K562 (cell line): ENCODE measurements at regions not wholly inside any gene's neighbourhood (a gene's known extent, or its start where the extent isn't known, plus 50 kb on each side); places are given as distances from the start of the nearest gene placed in this dataset.

Experiments
- ATAC-seq: fragments of 200-7000 bp; cut with Tn5 transposase; 3 replicates; pipeline ENCODE4 v1.9.1; 2020; ENCODE audit warnings: moderate library complexity
- BruUV-seq: library from RNA; stranded (reverse); fragments of 400-500 nt; replicated peaks from 2 replicates; lab custom pipeline; 2021; lab: Mats Ljungman, UMichigan
- CTCF ChIA-PET: fragments of 300-600 bp; formaldehyde crosslinking; extraction: SDS; loops from one replicate; lab custom pipeline; 2021; ENCODE audit warnings: low intra/inter-chr PET ratio; lab: Yijun Ruan, JAX
- POLR2A ChIA-PET: fragments of 300-600, 350-650 bp; sonication (Branson Sonifier 250); formaldehyde crosslinking; extraction: SDS; loops from one replicate; lab custom pipeline; 2021; ENCODE audit warnings: antibody characterized with exemption, inconsistent platforms; lab: Yijun Ruan, JAX
- DNase-seq, 4 experiments: peaks; one replicate each; pipeline versions ENCODE4 v3.0.0 to v3.0.0-alpha.2; 2011 to 2018; ENCODE audit warnings: low spot score in 3 of 4, mixed read lengths in 3 of 4; ENCODE audit errors: extremely low read depth in 1 of 4
- FAIRE-seq: peaks from 2 replicates; lab custom pipeline; 2011; peaks lifted over from hg19 to GRCh38; lab: Jason Lieb, UNC
- H2AFZ ChIP-seq: 2 replicates; pipeline ENCODE4 v1.6.0; 2011; ENCODE audit warnings: low read depth, low read length, control low read depth, inconsistent platforms
- H3K27ac ChIP-seq: fragments of 200-600 bp; 3 replicates; pipeline ENCODE4 v1.8.0; 2011; ENCODE audit warnings: low read depth, mild to moderate bottlenecking, control low read depth, inconsistent platforms, low read length, moderate library complexity, mixed read lengths; ENCODE audit errors: extremely low read depth
- H3K27me3 ChIP-seq, 2 experiments: fragments of 300-600 bp in 1 of 2; 2 replicates in 1 of 2; 3 replicates in 1 of 2; pipeline versions ENCODE4 v1.6.0 to v1.8.0; 2011; ENCODE audit warnings: inconsistent platforms in 2 of 2, low read length in 2 of 2, mild to moderate bottlenecking in 1 of 2, mixed read lengths in 1 of 2, moderate library complexity in 1 of 2; ENCODE audit not compliant: control insufficient read depth in 2 of 2, insufficient read depth in 2 of 2
- H3K36me3 ChIP-seq: fragments of 300-600 bp; 3 replicates; pipeline ENCODE4 v1.8.0; 2011; ENCODE audit warnings: mild to moderate bottlenecking, low read length, inconsistent platforms; ENCODE audit not compliant: control insufficient read depth, insufficient read depth
- H3K4me1 ChIP-seq, 2 experiments: fragments of 200-600 bp in 1 of 2; replicated peaks in 1 of 2; 2 replicates in 1 of 2; 3 replicates in 1 of 2; pipeline versions ENCODE4 v1.5.1 to v1.8.0; 2011; ENCODE audit warnings: inconsistent platforms in 2 of 2, low read length in 2 of 2, mild to moderate bottlenecking in 1 of 2, mixed read lengths in 1 of 2, moderate library complexity in 1 of 2; ENCODE audit not compliant: control insufficient read depth in 2 of 2, insufficient read depth in 2 of 2
- H3K4me2 ChIP-seq: 2 replicates; pipeline ENCODE4 v1.6.1; 2011; ENCODE audit warnings: low read length, control low read depth, inconsistent platforms, mixed read lengths; ENCODE audit not compliant: insufficient read depth
- H3K4me3 ChIP-seq: fragments of 200-600 bp; sonication (generic), shearing (Covaris generic); 2 replicates; pipeline ENCODE4 v1.5.1; 2016; ENCODE audit warnings: control low read depth, inconsistent platforms
- H3K79me2 ChIP-seq: fragments of 200-600 bp; 3 replicates; pipeline ENCODE4 v1.8.0; 2011; ENCODE audit warnings: low read length, inconsistent platforms; ENCODE audit not compliant: control insufficient read depth, insufficient read depth
- H3K9ac ChIP-seq, 2 experiments: 2 replicates each; pipeline versions ENCODE4 v1.6.0 to v1.6.1; 2011; ENCODE audit warnings: low read depth in 2 of 2, low read length in 2 of 2, control low read depth in 1 of 2, inconsistent platforms in 1 of 2, mild to moderate bottlenecking in 1 of 2, mixed read lengths in 1 of 2; ENCODE audit not compliant: insufficient read depth in 1 of 2
- H3K9me1 ChIP-seq: one replicate; pipeline ENCODE4 v1.6.0; 2011; ENCODE audit warnings: inconsistent platforms, mild to moderate bottlenecking, low read length, moderate library complexity; ENCODE audit not compliant: control insufficient read depth, insufficient read depth
- H3K9me3 ChIP-seq: replicated peaks from 2 replicates; pipeline ENCODE4 v1.5.1; 2011; ENCODE audit warnings: low read depth, low read length, inconsistent platforms; ENCODE audit not compliant: control insufficient read depth, insufficient read depth
- H4K20me1 ChIP-seq: replicated peaks from 2 replicates; pipeline ENCODE4 v1.6.1; 2011; ENCODE audit warnings: low read length, inconsistent platforms, mixed read lengths; ENCODE audit not compliant: control insufficient read depth, insufficient read depth
- ELF1 ChIP-seq: fragments of 200-800 bp; sonication (Bioruptor generic); IDR thresholded peaks from 2 replicates; pipeline ENCODE4 v1.6.1; 2016; ENCODE audit warnings: missing genetic modification characterization, missing compliant biosample characterization
- HMG20A ChIP-seq: fragments of 450-650 bp; formaldehyde crosslinking; conservative IDR thresholded peaks from 2 replicates; pipeline ENCODE4 v1.4.0; 2020; ENCODE audit warnings: mild to moderate bottlenecking, mixed read lengths
- KDM5B ChIP-seq: fragments of 200-600 bp; sonication (generic); IDR thresholded peaks from 2 replicates; pipeline ENCODE4 v1.6.1; 2012; ENCODE audit warnings: low read depth, mild to moderate bottlenecking, moderate library complexity, low read length, control low read depth, inconsistent platforms; ENCODE audit not compliant: insufficient replicate concordance
- ZNF445 ChIP-seq: fragments of 250-450 bp; sonication (Bioruptor Pico); IDR thresholded peaks from 2 replicates; pipeline ENCODE4 v1.4.0; 2020; ENCODE audit warnings: low read depth, mild to moderate bottlenecking, moderate library complexity
- WGBS: fragments of 100-300 bp; shearing (Covaris generic); methylation state at CpG from one replicate; pipeline ENCODE4 v1.1.6; 2016; ENCODE audit warnings: low coverage, mixed read lengths; ENCODE audit not compliant: insufficient coverage; ENCODE audit errors: missing lambda C conversion rate; 5-methylcytosine and 5-hydroxymethylcytosine counted together
- in situ Hi-C: fragments of 300-500 bp; cut with MboI; formaldehyde crosslinking; loops from 4 replicates; pipeline ENCODE4 v1.15.0; 2018; ENCODE audit warnings: inconsistent platforms, mixed read lengths
- intact Hi-C: fragments of 100-400 bp; cut with micrococcal nuclease; formaldehyde crosslinking; loops from 2 replicates; pipeline ENCODE4 v1.14.2; 2022
- TF ChIP-seq, protein P1 (sequence below), 2 experiments: fragments of 450-650 bp; formaldehyde crosslinking in 1 of 2; IDR thresholded peaks; 2 replicates each; pipeline versions ENCODE4 v1.4.0 to v1.6.1; 2014 to 2020; ENCODE audit warnings: mild to moderate bottlenecking in 2 of 2, borderline replicate concordance in 1 of 2, low read depth in 1 of 2
- TF ChIP-seq, protein P2 (sequence below): IDR thresholded peaks from 3 replicates; pipeline ENCODE4 v1.6.1; 2011; ENCODE audit warnings: borderline replicate concordance, mild to moderate bottlenecking, moderate library complexity; ENCODE audit not compliant: insufficient read length; ENCODE audit errors: extremely low read depth
- TF ChIP-seq, protein P3 (sequence below): fragments of 250-450 bp; sonication (Bioruptor Pico); IDR thresholded peaks from 2 replicates; pipeline ENCODE4 v1.5.0; 2021; ENCODE audit warnings: mild to moderate bottlenecking, borderline replicate concordance

DNA sequence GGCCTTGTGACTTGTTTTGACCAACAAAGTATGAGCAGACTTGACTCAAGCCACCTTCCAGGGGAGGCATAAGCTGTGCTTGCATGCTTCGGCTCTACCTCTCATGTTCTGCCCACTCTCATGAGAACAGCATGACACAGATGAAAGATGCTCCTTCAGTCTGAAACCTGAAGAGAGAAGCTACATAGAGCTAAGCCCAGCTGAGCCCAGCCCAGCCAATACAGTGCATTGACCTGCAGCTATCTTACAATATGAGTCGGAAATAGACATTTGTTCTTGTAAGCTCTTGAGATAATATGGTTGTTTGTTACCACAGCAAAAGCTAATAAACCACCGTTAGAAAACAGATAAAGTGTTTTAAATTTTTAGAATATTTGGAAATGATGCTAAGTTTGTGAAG lies 426.7 kb upstream of the PKDCC start (continued):
- TF ChIP-seq, protein P1, sequence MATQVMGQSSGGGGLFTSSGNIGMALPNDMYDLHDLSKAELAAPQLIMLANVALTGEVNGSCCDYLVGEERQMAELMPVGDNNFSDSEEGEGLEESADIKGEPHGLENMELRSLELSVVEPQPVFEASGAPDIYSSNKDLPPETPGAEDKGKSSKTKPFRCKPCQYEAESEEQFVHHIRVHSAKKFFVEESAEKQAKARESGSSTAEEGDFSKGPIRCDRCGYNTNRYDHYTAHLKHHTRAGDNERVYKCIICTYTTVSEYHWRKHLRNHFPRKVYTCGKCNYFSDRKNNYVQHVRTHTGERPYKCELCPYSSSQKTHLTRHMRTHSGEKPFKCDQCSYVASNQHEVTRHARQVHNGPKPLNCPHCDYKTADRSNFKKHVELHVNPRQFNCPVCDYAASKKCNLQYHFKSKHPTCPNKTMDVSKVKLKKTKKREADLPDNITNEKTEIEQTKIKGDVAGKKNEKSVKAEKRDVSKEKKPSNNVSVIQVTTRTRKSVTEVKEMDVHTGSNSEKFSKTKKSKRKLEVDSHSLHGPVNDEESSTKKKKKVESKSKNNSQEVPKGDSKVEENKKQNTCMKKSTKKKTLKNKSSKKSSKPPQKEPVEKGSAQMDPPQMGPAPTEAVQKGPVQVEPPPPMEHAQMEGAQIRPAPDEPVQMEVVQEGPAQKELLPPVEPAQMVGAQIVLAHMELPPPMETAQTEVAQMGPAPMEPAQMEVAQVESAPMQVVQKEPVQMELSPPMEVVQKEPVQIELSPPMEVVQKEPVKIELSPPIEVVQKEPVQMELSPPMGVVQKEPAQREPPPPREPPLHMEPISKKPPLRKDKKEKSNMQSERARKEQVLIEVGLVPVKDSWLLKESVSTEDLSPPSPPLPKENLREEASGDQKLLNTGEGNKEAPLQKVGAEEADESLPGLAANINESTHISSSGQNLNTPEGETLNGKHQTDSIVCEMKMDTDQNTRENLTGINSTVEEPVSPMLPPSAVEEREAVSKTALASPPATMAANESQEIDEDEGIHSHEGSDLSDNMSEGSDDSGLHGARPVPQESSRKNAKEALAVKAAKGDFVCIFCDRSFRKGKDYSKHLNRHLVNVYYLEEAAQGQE (IDR thresholded peaks at IDR 0.05; ENCODE audit: borderline replicate concordance) = no peak
- TF ChIP-seq, protein P1 (CRISPR knock-in tag; IDR thresholded peaks at IDR 0.05; ENCODE audit: low read depth) = no peak
- TF ChIP-seq ZNF445 = no peak

DNA sequence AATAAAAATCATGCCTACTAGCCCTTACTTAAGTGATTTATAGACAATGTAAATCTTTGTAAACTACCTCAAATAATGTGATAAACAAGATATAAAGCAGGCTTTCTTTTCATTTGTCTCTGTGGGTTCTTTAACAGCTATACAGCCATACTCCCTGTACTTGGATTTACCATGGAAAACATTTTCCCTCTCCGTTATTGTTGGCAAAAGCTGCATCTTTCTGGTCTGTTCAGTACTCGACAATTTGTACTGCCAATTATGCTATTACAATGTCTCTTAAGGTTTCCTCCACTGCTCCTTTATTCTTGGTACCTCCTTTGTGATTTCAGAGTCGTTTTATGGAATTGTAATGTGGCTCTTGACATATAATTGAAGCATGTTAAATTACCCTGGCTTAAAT lies 426.3 kb upstream of the PKDCC start:
- FAIRE-seq (no peak), DNase-seq (no peak), ATAC-seq (no peak)
- H3K36me3 ChIP-seq = no peaks in the 10 kb centered on the region
- in situ Hi-C loops = no loop called here
- no peak overlapping the region for H2AFZ ChIP-seq
- H3K9me1 ChIP-seq = no peaks in the 10 kb centered on the region
- H4K20me1 ChIP-seq = no peaks in the 10 kb centered on the region
- H3K4me1 ChIP-seq = no peaks in the 10 kb centered on the region
- ChIA-PET POLR2A (no interaction called here), CTCF (no interaction called here)
- no peaks in the 10 kb centered on the region for H3K79me2 ChIP-seq
- no peaks in the 10 kb centered on the region for H3K9me3 ChIP-seq
- no TSS peak for BruUV-seq
- H3K27ac ChIP-seq = no peak overlapping the region
- H3K4me3 ChIP-seq = no peak overlapping the region
- H3K27me3 ChIP-seq = no peaks in the 10 kb centered on the region
- H3K4me2 ChIP-seq = no peak overlapping the region
- intact Hi-C loops = no loop called here
- 0% methylated on average over 3 of the region's 3 CpGs for WGBS
- no peak overlapping the region for H3K9ac ChIP-seq
- TF ChIP-seq KDM5B (no peak), ELF1 (no peak), HMG20A (CRISPR knock-in tag) (no peak)
- TF ChIP-seq, protein P2, sequence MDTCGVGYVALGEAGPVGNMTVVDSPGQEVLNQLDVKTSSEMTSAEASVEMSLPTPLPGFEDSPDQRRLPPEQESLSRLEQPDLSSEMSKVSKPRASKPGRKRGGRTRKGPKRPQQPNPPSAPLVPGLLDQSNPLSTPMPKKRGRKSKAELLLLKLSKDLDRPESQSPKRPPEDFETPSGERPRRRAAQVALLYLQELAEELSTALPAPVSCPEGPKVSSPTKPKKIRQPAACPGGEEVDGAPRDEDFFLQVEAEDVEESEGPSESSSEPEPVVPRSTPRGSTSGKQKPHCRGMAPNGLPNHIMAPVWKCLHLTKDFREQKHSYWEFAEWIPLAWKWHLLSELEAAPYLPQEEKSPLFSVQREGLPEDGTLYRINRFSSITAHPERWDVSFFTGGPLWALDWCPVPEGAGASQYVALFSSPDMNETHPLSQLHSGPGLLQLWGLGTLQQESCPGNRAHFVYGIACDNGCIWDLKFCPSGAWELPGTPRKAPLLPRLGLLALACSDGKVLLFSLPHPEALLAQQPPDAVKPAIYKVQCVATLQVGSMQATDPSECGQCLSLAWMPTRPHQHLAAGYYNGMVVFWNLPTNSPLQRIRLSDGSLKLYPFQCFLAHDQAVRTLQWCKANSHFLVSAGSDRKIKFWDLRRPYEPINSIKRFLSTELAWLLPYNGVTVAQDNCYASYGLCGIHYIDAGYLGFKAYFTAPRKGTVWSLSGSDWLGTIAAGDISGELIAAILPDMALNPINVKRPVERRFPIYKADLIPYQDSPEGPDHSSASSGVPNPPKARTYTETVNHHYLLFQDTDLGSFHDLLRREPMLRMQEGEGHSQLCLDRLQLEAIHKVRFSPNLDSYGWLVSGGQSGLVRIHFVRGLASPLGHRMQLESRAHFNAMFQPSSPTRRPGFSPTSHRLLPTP = no peak
- TF ChIP-seq, protein P3, sequence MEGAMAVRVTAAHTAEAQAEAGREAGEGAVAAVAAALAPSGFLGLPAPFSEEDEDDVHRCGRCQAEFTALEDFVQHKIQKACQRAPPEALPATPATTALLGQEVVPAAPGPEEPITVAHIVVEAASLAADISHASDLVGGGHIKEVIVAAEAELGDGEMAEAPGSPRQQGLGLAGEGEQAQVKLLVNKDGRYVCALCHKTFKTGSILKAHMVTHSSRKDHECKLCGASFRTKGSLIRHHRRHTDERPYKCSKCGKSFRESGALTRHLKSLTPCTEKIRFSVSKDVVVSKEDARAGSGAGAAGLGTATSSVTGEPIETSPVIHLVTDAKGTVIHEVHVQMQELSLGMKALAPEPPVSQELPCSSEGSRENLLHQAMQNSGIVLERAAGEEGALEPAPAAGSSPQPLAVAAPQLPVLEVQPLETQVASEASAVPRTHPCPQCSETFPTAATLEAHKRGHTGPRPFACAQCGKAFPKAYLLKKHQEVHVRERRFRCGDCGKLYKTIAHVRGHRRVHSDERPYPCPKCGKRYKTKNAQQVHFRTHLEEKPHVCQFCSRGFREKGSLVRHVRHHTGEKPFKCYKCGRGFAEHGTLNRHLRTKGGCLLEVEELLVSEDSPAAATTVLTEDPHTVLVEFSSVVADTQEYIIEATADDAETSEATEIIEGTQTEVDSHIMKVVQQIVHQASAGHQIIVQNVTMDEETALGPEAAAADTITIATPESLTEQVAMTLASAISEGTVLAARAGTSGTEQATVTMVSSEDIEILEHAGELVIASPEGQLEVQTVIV = no peak
